GM13977 (cell line): ENCODE measurements at regions not wholly inside any gene's neighbourhood (a gene's known extent, or its start where the extent isn't known, plus 50 kb on each side); places are given as distances from the start of the nearest gene placed in this dataset.
"Not testable (repeated sequence)": the region's sequence is repeated elsewhere in the genome, so short reads cannot be mapped to it uniquely, and the experiment has no call there.

Experiments
- DNase-seq: peaks from one replicate; pipeline ENCODE4 v3.0.0; 2012; ENCODE audit warnings: low spot score
- in situ Hi-C: fragments of 300-500 bp; cut with MboI; formaldehyde crosslinking; loops from one replicate; pipeline ENCODE4 v1.12.0; 2022; ENCODE audit warnings: low sequenced_read_pairs, low pct_unique_long_range_greater_than_20kb, mixed read lengths, inconsistent platforms; ENCODE audit not compliant: unreplicated experiment
- TF ChIP-seq, protein P1 (sequence below): IDR thresholded peaks from 2 replicates; pipeline ENCODE4 v1.5.1; 2012; ENCODE audit warnings: mild to moderate bottlenecking, control low read depth; ENCODE audit not compliant: insufficient read depth; ENCODE audit errors: extremely low read depth, missing control alignments

DNA sequence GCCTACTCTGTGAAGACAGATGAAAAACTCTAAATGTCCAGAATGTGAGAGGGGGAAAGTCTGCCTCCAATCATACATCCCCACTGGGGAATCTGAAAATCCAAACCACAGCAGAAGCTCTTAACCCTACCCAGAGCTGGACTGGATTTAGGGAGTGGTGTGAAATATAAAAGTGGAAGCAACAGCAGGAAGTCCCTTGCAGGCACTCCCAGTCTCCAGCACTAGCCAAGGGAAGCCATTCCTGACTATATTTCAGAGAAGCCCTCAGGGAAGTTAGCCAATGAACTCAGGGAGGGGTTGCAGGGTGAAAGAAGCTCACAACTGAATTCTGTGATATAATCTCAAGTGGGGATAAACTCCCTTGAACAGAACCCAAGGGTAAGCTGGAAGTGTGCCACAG lies 51.5 kb downstream of the CRPPA start:
- no peak for DNase-seq
- in situ Hi-C loops: no loop called here
- TF ChIP-seq, protein P1, sequence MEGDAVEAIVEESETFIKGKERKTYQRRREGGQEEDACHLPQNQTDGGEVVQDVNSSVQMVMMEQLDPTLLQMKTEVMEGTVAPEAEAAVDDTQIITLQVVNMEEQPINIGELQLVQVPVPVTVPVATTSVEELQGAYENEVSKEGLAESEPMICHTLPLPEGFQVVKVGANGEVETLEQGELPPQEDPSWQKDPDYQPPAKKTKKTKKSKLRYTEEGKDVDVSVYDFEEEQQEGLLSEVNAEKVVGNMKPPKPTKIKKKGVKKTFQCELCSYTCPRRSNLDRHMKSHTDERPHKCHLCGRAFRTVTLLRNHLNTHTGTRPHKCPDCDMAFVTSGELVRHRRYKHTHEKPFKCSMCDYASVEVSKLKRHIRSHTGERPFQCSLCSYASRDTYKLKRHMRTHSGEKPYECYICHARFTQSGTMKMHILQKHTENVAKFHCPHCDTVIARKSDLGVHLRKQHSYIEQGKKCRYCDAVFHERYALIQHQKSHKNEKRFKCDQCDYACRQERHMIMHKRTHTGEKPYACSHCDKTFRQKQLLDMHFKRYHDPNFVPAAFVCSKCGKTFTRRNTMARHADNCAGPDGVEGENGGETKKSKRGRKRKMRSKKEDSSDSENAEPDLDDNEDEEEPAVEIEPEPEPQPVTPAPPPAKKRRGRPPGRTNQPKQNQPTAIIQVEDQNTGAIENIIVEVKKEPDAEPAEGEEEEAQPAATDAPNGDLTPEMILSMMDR: no peak

DNA sequence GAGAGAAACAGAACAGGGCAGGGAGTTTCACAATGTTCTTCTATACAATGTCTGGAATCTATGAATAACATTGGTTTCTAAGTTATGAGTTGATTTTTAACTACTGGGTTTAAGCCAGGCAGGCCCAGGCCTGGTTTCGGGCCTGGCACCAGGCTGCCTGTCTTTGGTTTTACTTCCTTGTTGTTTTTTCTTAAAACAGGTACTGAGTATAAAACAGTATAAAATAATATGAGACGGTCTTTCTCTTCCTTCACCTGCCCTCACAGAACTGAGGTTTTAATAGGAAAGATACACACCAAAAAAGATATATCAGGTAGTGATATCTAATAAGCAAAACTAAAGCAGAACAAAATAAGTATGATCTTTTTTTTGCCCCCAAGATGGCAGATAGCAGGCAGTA lies 52.0 kb downstream of the CRPPA start:
- DNase-seq, in situ Hi-C loops: not testable (repeated sequence)

DNA sequence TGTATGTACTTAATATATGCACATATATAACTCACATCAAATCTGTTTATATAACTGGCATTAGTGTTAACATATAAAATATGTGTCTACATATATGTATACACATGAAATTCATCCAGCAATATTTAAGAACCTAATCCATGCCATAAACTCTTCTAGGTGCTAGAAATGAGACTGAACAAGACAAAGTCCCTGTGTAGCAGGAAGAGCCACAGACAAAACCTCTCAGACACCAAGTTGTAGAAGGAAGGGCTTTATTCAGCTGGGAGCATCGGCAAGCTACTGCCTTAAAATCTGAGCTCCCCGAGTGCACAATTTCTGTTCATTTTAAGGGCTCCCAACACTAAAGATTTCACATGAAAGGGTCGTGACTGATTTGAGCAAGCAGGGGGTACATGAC lies 52.5 kb downstream of the CRPPA start:
- TF ChIP-seq, protein P1: no peak
- DNase-seq: no peak
- in situ Hi-C loops: no loop called here

DNA sequence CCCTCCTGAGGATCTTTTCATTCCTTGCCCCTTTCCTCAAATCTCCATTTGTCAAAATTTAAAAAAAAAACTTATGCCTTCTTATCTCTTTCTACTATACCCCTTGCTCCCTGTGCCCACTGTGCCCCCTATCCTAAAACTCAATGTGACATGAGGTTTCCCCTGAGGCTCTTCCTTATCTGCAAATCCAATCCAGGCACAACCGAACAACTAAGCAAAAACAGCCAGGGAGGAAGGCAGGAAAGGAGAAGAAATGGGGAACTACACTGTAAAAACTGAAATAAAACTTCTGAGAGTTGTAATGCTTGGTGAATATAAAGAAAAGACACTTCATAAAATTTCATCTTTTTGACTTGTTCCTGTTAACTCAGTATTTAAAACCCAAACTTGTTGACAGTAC lies 54.2 kb downstream of the CRPPA start:
- in situ Hi-C loops: no loop called here
- TF ChIP-seq, protein P1: no peak
- no peak for DNase-seq

DNA sequence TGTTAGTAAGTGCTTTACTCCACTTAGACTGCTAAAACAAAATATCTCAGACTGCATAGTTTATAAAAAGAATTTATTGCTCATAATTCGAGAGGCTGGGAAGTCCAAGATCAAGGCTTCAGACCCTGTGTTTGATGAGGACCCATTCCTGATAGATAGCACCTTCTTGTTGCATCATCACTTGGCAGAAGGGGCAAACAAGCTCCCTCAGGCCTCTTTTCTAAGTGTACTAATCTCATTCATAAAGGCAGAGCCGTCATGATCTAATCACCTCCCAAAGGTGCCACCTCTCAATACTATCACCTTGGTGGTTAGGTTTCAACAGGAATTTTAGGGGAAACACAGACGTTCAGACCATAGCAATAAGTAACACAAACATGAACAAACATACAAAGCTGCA lies 55.4 kb downstream of the CRPPA start:
- no peak for DNase-seq
- TF ChIP-seq, protein P1: no peak
- in situ Hi-C loops: no loop called here

DNA sequence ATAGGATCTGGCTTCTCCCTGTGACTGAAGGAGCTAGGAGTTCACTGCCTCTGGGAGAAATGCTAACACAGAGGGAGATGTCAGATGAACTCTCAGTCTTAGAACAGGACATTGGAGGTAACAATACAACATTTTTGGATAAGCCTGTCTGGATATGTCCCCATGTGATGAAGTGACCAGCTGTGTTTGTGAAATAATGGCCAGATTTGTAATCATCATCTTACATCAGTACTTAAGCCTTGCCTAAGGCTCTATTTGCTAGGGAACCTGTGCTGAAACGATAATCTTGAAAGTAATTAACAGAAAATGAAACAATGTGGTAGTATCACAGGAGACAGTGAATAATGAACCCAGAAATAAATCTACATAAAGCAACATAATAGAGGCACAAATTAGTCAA lies 56.2 kb downstream of the CRPPA start:
- DNase-seq: no peak
- in situ Hi-C loops: no loop called here
- TF ChIP-seq, protein P1: no peak

DNA sequence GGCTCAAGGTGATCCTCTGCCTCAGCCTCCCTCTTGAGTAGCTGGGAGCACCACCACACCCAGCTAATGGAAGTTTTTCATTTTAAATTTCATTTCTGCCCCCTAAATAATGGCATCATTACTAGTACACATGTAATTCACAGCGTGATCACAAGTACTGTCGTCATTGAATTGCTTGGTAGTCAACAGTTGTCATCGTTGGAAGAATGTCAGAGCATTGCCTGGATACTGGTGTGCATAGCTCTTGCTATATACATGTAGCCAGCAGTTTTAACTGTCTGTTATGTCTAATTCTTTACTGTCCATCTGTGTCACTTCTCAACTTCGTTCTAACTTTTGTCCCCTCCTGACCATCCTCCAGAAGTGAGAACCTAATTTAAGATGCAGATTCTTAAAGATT lies 62.1 kb downstream of the CRPPA start:
- in situ Hi-C loops: no loop called here
- no peak for DNase-seq
- TF ChIP-seq, protein P1: no peak
